ENCODE measurements at regions not wholly inside any gene's neighbourhood (a gene's known extent, or its start where the extent isn't known, plus 50 kb on each side); places are given as distances from the start of the nearest gene placed in this dataset.

- Histone ChIP-seq H3K27ac (ENCODE audit: low read length) (no peak overlapping the region), H3K27me3 (ENCODE audit: control insufficient read depth, insufficient read depth, low read length) (peaks cover 61% of the 10 kb centered on the region), H3K9me3 (replicated peaks; ENCODE audit: control insufficient read depth, low read depth, low read length) (peaks cover 7% of the 10 kb centered on the region), H3K36me3 (ENCODE audit: control insufficient read depth, insufficient read depth, low read length) (no peaks in the 10 kb centered on the region), H3K4me3 (ENCODE audit: low read length) (no peak overlapping the region), H3K4me1 (ENCODE audit: control insufficient read depth, insufficient read depth, low read length) (peaks cover 9% of the 10 kb centered on the region)
- 68% methylated on average over 7 of the region's 9 CpGs for WGBS (ENCODE audit: insufficient coverage)
- no peak for DNase-seq
Observed at GRCh38 chr16:86321491-86321890, 188.8 kb upstream of the FOXF1 start.

GRCh38 chr16:86322283-86322682 is 188.0 kb upstream of the FOXF1 start:
- Histone ChIP-seq H3K27ac (ENCODE audit: low read length) (no peak overlapping the region), H3K27me3 (ENCODE audit: control insufficient read depth, insufficient read depth, low read length) (peaks cover 63% of the 10 kb centered on the region)
- 9% methylated on average over 6 of the region's 6 CpGs for WGBS (ENCODE audit: insufficient coverage)

GRCh38 chr16:86322806-86323205 is 187.5 kb upstream of the FOXF1 start:
- peak; percentile 65 for DNase-seq
- 4% methylated on average over 4 of the region's 8 CpGs for WGBS (ENCODE audit: insufficient coverage)
- H3K4me3 ChIP-seq (ENCODE audit: low read length) = no peak overlapping the region
- peaks cover 60% of the 10 kb centered on the region for H3K27me3 ChIP-seq (ENCODE audit: control insufficient read depth, insufficient read depth, low read length)
- no peak overlapping the region for H3K27ac ChIP-seq (ENCODE audit: low read length)
- no peaks in the 10 kb centered on the region for H3K36me3 ChIP-seq (ENCODE audit: control insufficient read depth, insufficient read depth, low read length)
- peaks cover 7% of the 10 kb centered on the region for H3K9me3 ChIP-seq (replicated peaks; ENCODE audit: control insufficient read depth, low read depth, low read length)
- H3K4me1 ChIP-seq (ENCODE audit: control insufficient read depth, insufficient read depth, low read length) = peaks cover 9% of the 10 kb centered on the region

More at GRCh38 chr16:86322283-86322682, 188.0 kb upstream of the FOXF1 start:
- Histone ChIP-seq H3K9me3 (replicated peaks; ENCODE audit: control insufficient read depth, low read depth, low read length) (peaks cover 7% of the 10 kb centered on the region), H3K36me3 (ENCODE audit: control insufficient read depth, insufficient read depth, low read length) (no peaks in the 10 kb centered on the region), H3K4me3 (ENCODE audit: low read length) (no peak overlapping the region), H3K4me1 (ENCODE audit: control insufficient read depth, insufficient read depth, low read length) (peaks cover 9% of the 10 kb centered on the region)
- no peak for DNase-seq

GRCh38 chr16:86324320-86324719 is 186.0 kb upstream of the FOXF1 start:
- H3K4me1 ChIP-seq (ENCODE audit: control insufficient read depth, insufficient read depth, low read length) = peaks cover 9% of the 10 kb centered on the region
- H3K27me3 ChIP-seq (ENCODE audit: control insufficient read depth, insufficient read depth, low read length) = peaks cover 60% of the 10 kb centered on the region
- no peak overlapping the region for H3K4me3 ChIP-seq (ENCODE audit: low read length)
- DNase-seq = no peak
- H3K27ac ChIP-seq (ENCODE audit: low read length) = no peak overlapping the region
- no peaks in the 10 kb centered on the region for H3K36me3 ChIP-seq (ENCODE audit: control insufficient read depth, insufficient read depth, low read length)
- H3K9me3 ChIP-seq (replicated peaks; ENCODE audit: control insufficient read depth, low read depth, low read length) = peaks cover 7% of the 10 kb centered on the region
- 77% methylated on average over 6 of the region's 18 CpGs for WGBS (ENCODE audit: insufficient coverage)

DNA sequence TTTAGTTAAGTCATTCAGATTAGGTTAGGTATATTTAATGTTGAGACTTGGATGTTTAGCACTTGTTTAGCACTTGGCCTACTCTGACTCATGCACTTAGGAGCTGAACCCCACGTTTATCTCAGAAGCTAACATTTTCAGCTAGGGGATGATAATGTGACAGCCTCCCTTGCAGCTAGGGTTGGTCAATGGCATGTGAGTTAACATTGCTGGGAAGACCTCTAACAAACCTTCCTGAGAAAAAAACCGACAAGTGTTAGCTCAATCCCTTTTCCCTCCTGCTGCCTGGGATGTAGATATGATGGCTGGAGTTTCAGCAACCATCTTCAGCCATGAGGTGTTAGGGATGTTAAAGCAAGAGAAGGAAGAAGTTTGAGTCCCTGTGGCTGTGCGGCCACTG is 185.0 kb upstream of the FOXF1 start:
- H3K36me3 ChIP-seq (ENCODE audit: control insufficient read depth, insufficient read depth, low read length) = no peaks in the 10 kb centered on the region
- no peak overlapping the region for H3K27ac ChIP-seq (ENCODE audit: low read length)
- DNase-seq = no peak
- H3K4me1 ChIP-seq (ENCODE audit: control insufficient read depth, insufficient read depth, low read length) = peaks cover 9% of the 10 kb centered on the region
- H3K27me3 ChIP-seq (ENCODE audit: control insufficient read depth, insufficient read depth, low read length) = peaks cover 61% of the 10 kb centered on the region
- no peak overlapping the region for H3K4me3 ChIP-seq (ENCODE audit: low read length)
- H3K9me3 ChIP-seq (replicated peaks; ENCODE audit: control insufficient read depth, low read depth, low read length) = peaks cover 7% of the 10 kb centered on the region
- no CpG with 5 or more reads among the region's 3 CpGs for WGBS (ENCODE audit: insufficient coverage)

DNA sequence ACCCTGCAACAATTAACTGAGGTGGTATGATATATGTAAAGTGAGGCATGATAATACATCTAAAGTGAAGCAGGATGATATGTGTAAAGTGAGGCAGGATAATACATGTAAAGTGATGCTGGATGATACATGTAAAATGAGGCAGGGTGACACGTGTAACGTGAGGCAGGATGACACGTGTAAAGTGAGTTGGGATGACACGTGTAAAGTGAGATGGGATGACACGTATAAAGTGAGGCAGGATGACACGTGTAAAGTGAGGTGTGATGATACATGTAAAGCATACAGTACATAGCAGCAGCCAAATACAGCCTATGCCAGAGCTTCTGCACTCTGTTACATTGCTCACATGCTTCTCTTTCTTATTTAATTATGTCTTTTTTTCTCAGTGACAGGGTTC is 184.4 kb upstream of the FOXF1 start:
- whole genome bisulfite sequencing (ENCODE audit: insufficient coverage) = 87% methylated on average over 3 of the region's 6 CpGs
- Histone ChIP-seq H3K27me3 (ENCODE audit: control insufficient read depth, insufficient read depth, low read length) (peaks cover 62% of the 10 kb centered on the region), H3K27ac (ENCODE audit: low read length) (no peak overlapping the region), H3K4me1 (ENCODE audit: control insufficient read depth, insufficient read depth, low read length) (peaks cover 9% of the 10 kb centered on the region), H3K4me3 (ENCODE audit: low read length) (no peak overlapping the region), H3K9me3 (replicated peaks; ENCODE audit: control insufficient read depth, low read depth, low read length) (peaks cover 7% of the 10 kb centered on the region), H3K36me3 (ENCODE audit: control insufficient read depth, insufficient read depth, low read length) (no peaks in the 10 kb centered on the region)
- no peak for DNase-seq

DNA sequence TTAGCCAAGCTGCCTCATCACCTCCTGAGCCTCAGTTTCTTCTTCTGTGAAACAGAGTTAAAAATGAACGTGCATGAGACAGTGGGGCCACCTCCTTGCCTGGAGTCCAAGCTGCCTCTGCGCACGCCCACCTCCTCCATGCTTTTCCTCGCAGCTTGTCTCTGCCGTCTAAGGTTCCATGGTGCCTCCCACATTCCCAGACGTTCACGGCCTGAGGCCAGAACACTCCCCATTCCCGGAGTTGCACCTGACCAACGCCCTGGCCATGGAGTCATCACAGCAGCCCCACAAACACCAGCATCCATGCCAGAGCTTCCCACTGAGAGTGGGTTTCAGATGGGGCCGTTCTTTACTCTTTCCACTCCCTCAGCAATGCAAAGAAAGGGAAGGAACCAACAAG is 183.0 kb upstream of the FOXF1 start:
- H3K9me3 ChIP-seq (replicated peaks; ENCODE audit: control insufficient read depth, low read depth, low read length) = peaks cover 7% of the 10 kb centered on the region
- H3K27ac ChIP-seq (ENCODE audit: low read length) = no peak overlapping the region
- no peak for DNase-seq
- H3K4me1 ChIP-seq (ENCODE audit: control insufficient read depth, insufficient read depth, low read length) = peaks cover 9% of the 10 kb centered on the region
- no peak overlapping the region for H3K4me3 ChIP-seq (ENCODE audit: low read length)
- WGBS (ENCODE audit: insufficient coverage) = 69% methylated on average over 9 of the region's 10 CpGs
- H3K36me3 ChIP-seq (ENCODE audit: control insufficient read depth, insufficient read depth, low read length) = no peaks in the 10 kb centered on the region
- H3K27me3 ChIP-seq (ENCODE audit: control insufficient read depth, insufficient read depth, low read length) = peaks cover 67% of the 10 kb centered on the region

GRCh38 chr16:86330906-86331305 is 179.4 kb upstream of the FOXF1 start:
- Histone ChIP-seq H3K4me1 (ENCODE audit: control insufficient read depth, insufficient read depth, low read length) (no peaks in the 10 kb centered on the region), H3K4me3 (ENCODE audit: low read length) (no peak overlapping the region), H3K36me3 (ENCODE audit: control insufficient read depth, insufficient read depth, low read length) (no peaks in the 10 kb centered on the region), H3K27ac (ENCODE audit: low read length) (no peak overlapping the region), H3K27me3 (ENCODE audit: control insufficient read depth, insufficient read depth, low read length) (peaks cover 70% of the 10 kb centered on the region), H3K9me3 (replicated peaks; ENCODE audit: control insufficient read depth, low read depth, low read length) (no peaks in the 10 kb centered on the region)
- WGBS (ENCODE audit: insufficient coverage) = 63% methylated on average over 10 of the region's 14 CpGs
- no peak for DNase-seq

DNA sequence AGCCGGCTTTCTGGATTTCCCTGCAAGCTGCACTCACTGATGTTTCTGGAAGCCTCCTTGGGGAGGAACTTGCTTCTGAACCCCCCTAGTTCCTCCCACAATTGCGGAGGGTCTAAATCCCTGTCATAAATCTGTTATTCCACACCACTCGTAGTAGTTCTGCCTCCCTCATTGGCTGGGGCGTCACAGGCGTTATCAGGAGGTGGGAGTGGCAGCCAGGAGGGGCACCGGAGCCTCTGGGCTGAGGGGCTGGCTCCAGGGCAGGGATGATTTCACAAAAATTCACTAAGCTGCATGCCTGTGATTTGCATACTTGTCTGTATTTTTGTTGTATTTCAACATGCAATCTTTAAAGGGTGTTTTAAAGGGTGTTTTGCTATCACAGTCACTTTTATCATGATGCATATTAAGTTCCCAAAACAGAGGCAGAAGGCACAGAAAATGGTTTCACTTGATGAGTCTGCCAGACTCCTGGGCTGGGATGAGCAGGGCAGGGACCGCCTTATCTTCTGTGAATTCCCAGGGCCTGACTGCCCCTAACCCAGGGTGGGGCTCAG is 176.2 kb upstream of the FOXF1 start:
- DNase-seq = no peak
- no peak overlapping the region for H3K27ac ChIP-seq (ENCODE audit: low read length)
- no peaks in the 10 kb centered on the region for H3K4me1 ChIP-seq (ENCODE audit: control insufficient read depth, insufficient read depth, low read length)
- H3K9me3 ChIP-seq (replicated peaks; ENCODE audit: control insufficient read depth, low read depth, low read length) = no peaks in the 10 kb centered on the region
- no peak overlapping the region for H3K4me3 ChIP-seq (ENCODE audit: low read length)
- WGBS (ENCODE audit: insufficient coverage) = 22% methylated on average over 4 of the region's 7 CpGs
- H3K27me3 ChIP-seq (ENCODE audit: control insufficient read depth, insufficient read depth, low read length) = peaks cover 69% of the 10 kb centered on the region
- H3K36me3 ChIP-seq (ENCODE audit: control insufficient read depth, insufficient read depth, low read length) = no peaks in the 10 kb centered on the region

DNA sequence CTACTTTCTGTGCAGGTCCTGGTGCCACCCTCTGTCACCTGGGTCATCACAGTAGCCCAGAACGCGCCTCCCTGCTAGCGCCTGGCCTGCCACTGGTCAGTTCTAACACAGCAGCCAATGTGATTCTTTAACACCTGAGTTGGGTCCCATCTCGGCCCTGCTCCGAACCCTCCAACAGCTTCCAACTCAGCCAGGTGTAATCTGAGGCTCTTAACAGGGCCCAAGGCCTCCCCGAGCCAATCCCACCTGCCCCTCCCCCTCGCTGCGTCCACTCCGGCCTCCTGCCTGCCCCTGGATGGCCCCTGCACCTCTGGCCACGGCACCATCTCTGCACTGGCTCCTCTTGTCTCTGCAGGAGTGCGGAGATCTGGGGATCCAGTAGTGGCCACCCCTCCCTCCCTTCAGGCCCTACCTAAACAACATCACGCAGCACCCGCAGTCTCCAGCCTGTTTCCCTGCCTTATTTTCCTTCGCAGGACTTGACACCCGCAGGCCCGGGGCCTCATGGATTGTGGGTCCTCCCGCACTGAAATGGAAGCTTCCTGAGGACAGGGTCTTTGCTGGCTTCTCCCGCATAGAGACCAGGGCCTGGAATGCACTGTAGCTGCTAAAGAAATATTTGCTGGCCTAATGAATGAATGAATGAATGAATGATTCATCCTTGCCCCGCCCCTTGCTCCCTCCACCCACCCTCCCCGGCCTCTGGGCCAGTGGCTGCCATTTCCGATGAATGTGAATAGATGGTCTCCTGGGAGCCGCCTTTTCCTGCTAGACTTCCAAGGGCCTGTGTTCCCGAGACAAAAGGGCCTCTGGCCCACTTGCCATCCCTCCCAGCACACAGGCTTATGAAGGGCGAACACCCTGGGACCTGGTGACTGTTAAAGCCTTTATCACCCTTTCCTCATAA is 174.8 kb upstream of the FOXF1 start:
- Histone ChIP-seq H3K27me3 (ENCODE audit: control insufficient read depth, insufficient read depth, low read length) (peaks cover 70% of the 10 kb centered on the region), H3K27ac (ENCODE audit: low read length) (no peak overlapping the region)
- 75% methylated on average over 20 of the region's 24 CpGs for WGBS (ENCODE audit: insufficient coverage)

More for the DNA sequence above, 174.8 kb upstream of the FOXF1 start:
- Histone ChIP-seq H3K36me3 (ENCODE audit: control insufficient read depth, insufficient read depth, low read length) (no peaks in the 10 kb centered on the region), H3K4me3 (ENCODE audit: low read length) (no peak overlapping the region), H3K4me1 (ENCODE audit: control insufficient read depth, insufficient read depth, low read length) (no peaks in the 10 kb centered on the region), H3K9me3 (replicated peaks; ENCODE audit: control insufficient read depth, low read depth, low read length) (no peaks in the 10 kb centered on the region)
- no peak for DNase-seq

Data from muscle of leg (tissue), 3 donors.